IMR-90 (cell line): ENCODE measurements at regions not wholly inside any gene's neighbourhood (a gene's known extent, or its start where the extent isn't known, plus 50 kb on each side); places are given as distances from the start of the nearest gene placed in this dataset.

Experiments used
- ATAC-seq: fragments of 200-7000 bp; cut with Tn5 transposase; 2 replicates; pipeline ENCODE4 v1.9.1; 2020; ENCODE audit warnings: low read depth, mild to moderate bottlenecking, moderate library complexity
- BruUV-seq: library from RNA; stranded (reverse); fragments of 400-500 nt; replicated peaks from 2 replicates; lab custom pipeline; 2021; lab: Mats Ljungman, UMichigan
- CTCF ChIA-PET: fragments of 300-600 bp; formaldehyde crosslinking; extraction: SDS; loops from one replicate; lab custom pipeline; 2021; ENCODE audit warnings: antibody characterized with exemption; lab: Yijun Ruan, JAX
- POLR2A ChIA-PET: fragments of 300-600 bp; sonication (Branson Sonifier 250); formaldehyde crosslinking; loops from one replicate; lab custom pipeline; 2022; ENCODE audit warnings: antibody characterized with exemption; ENCODE audit not compliant: unreplicated experiment; lab: Charles Lee
- DNase-seq: peaks from one replicate; pipeline ENCODE4 v3.0.0; 2013
- H2AFZ ChIP-seq: replicated peaks from 2 replicates; pipeline ENCODE3; 2013; ENCODE audit warnings: low read length, mild to moderate bottlenecking; ENCODE audit not compliant: poor library complexity
- H2AK5ac ChIP-seq: 2 replicates; pipeline ENCODE4 v1.6.1; 2013; ENCODE audit warnings: low read depth, low read length, inconsistent platforms
- H2AK9ac ChIP-seq: replicated peaks from 2 replicates; pipeline ENCODE3; 2013; ENCODE audit warnings: mild to moderate bottlenecking, low read depth, low read length, moderate library complexity; ENCODE audit not compliant: poor library complexity
- H2BK120ac ChIP-seq: 2 replicates; pipeline ENCODE4 v1.6.1; 2013; ENCODE audit warnings: low read depth, low read length, inconsistent platforms
- H2BK15ac ChIP-seq: 3 replicates; pipeline ENCODE4 v1.6.1; 2013; ENCODE audit warnings: low read depth, low read length, inconsistent platforms
- H2BK20ac ChIP-seq: 2 replicates; pipeline ENCODE4 v1.6.1; 2013; ENCODE audit warnings: low read depth, mild to moderate bottlenecking, inconsistent platforms, low read length, moderate library complexity
- H2BK5ac ChIP-seq: 2 replicates; pipeline ENCODE4 v1.6.1; 2013; ENCODE audit warnings: mild to moderate bottlenecking, low read depth, low read length, inconsistent platforms; ENCODE audit not compliant: poor library complexity, severe bottlenecking
- H3K14ac ChIP-seq: replicated peaks from 2 replicates; pipeline ENCODE4 v1.6.1; 2013; ENCODE audit warnings: low read depth, low read length, inconsistent platforms
- H3K18ac ChIP-seq: 2 replicates; pipeline ENCODE4 v1.6.1; 2013; ENCODE audit warnings: low read depth, low read length, control low read depth
- H3K23ac ChIP-seq: 2 replicates; pipeline ENCODE4 v1.6.1; 2013; ENCODE audit warnings: low read depth, low read length, inconsistent platforms
- H3K27ac ChIP-seq: 2 replicates; pipeline ENCODE4 v1.5.1; 2013; ENCODE audit warnings: mild to moderate bottlenecking, control low read depth, low read length; ENCODE audit not compliant: insufficient read depth
- H3K27me3 ChIP-seq: 2 replicates; pipeline ENCODE4 v1.6.1; 2013; ENCODE audit warnings: low read length; ENCODE audit not compliant: control insufficient read depth, insufficient read depth
- H3K36me3 ChIP-seq: 2 replicates; pipeline ENCODE4 v1.6.1; 2013; ENCODE audit warnings: low read length, mixed read lengths; ENCODE audit not compliant: control insufficient read depth, insufficient read depth
- H3K4ac ChIP-seq: 2 replicates; pipeline ENCODE4 v1.6.1; 2013; ENCODE audit warnings: low read depth, low read length, inconsistent platforms
- H3K4me1 ChIP-seq: 2 replicates; pipeline ENCODE4 v1.6.1; 2013; ENCODE audit warnings: low read length, mixed read lengths; ENCODE audit not compliant: control insufficient read depth, insufficient read depth
- H3K4me2 ChIP-seq: 2 replicates; pipeline ENCODE4 v1.6.1; 2013; ENCODE audit warnings: low read depth, mild to moderate bottlenecking, control low read depth, low read length, moderate library complexity
- H3K4me3 ChIP-seq: 2 replicates; pipeline ENCODE4 v1.5.1; 2013; ENCODE audit warnings: low read depth, mild to moderate bottlenecking, control low read depth, low read length, moderate library complexity; ENCODE audit not compliant: insufficient read depth
- H3K56ac ChIP-seq: 2 replicates; pipeline ENCODE4 v1.6.1; 2013; ENCODE audit warnings: low read length, inconsistent platforms; ENCODE audit not compliant: insufficient read depth; ENCODE audit errors: extremely low read depth
- H3K79me1 ChIP-seq, 2 experiments: 2 replicates each; pipeline ENCODE4 v1.6.1; 2013; ENCODE audit warnings: low read length in 2 of 2, inconsistent platforms in 1 of 2, low read depth in 1 of 2
- H3K9ac ChIP-seq: 2 replicates; pipeline ENCODE4 v1.6.1; 2013; ENCODE audit warnings: low read depth, low read length, control low read depth
- H3K9me1 ChIP-seq: 2 replicates; pipeline ENCODE4 v1.6.1; 2013; ENCODE audit warnings: low read length, inconsistent platforms; ENCODE audit not compliant: insufficient read depth
- H3K9me3 ChIP-seq: 2 replicates; pipeline ENCODE4 v1.6.1; 2013; ENCODE audit warnings: low read length; ENCODE audit not compliant: control insufficient read depth, insufficient read depth
- H4K20me1 ChIP-seq: 2 replicates; pipeline ENCODE4 v1.6.1; 2013; ENCODE audit warnings: low read length, inconsistent platforms; ENCODE audit not compliant: insufficient read depth
- H4K5ac ChIP-seq: 2 replicates; pipeline ENCODE4 v1.6.1; 2013; ENCODE audit warnings: mild to moderate bottlenecking, low read depth, low read length, control low read depth
- H4K8ac ChIP-seq, 2 experiments: 2 replicates each; pipeline ENCODE4 v1.6.1; 2013; ENCODE audit warnings: low read depth in 2 of 2, low read length in 2 of 2, control low read depth in 1 of 2, inconsistent platforms in 1 of 2
- H4K91ac ChIP-seq: 2 replicates; pipeline ENCODE4 v1.6.1; 2013; ENCODE audit warnings: low read depth, low read length, inconsistent platforms; ENCODE audit not compliant: insufficient read depth
- BHLHE40 ChIP-seq: fragments of 150-350 bp; IDR thresholded peaks from 2 replicates; pipeline ENCODE4 v1.6.1; 2016; ENCODE audit warnings: mild to moderate bottlenecking, low read depth, low read length
- CEBPB ChIP-seq: IDR thresholded peaks from 2 replicates; pipeline ENCODE4 v1.6.1; 2012; ENCODE audit warnings: low read depth, low read length, improper control_type of control experiment
- MXI1 ChIP-seq: IDR thresholded peaks from 2 replicates; pipeline ENCODE4 v1.6.1; 2012; ENCODE audit warnings: low read depth, mild to moderate bottlenecking, low read length, moderate library complexity, borderline replicate concordance
- NFE2L2 ChIP-seq: fragments of 150-350 bp; IDR thresholded peaks from 2 replicates; pipeline ENCODE4 v1.6.1; 2016; ENCODE audit warnings: low read depth, mild to moderate bottlenecking, low read length
- RAD21 ChIP-seq: IDR thresholded peaks from 2 replicates; pipeline ENCODE4 v1.6.1; 2012; ENCODE audit warnings: low read length, improper control_type of control experiment
- RFX5 ChIP-seq: IDR thresholded peaks from 2 replicates; pipeline ENCODE4 v1.8.0; 2012; ENCODE audit warnings: low read depth, mild to moderate bottlenecking, low read length, moderate library complexity
- SMC3 ChIP-seq: fragments of 150-350 bp; IDR thresholded peaks from 2 replicates; pipeline ENCODE4 v1.6.1; 2016; ENCODE audit warnings: low read depth, mild to moderate bottlenecking, antibody characterized with exemption, low read length, moderate library complexity
- USF2 ChIP-seq: fragments of 150-350 bp; IDR thresholded peaks from 2 replicates; pipeline ENCODE4 v1.6.1; 2017; ENCODE audit warnings: mild to moderate bottlenecking, antibody characterized with exemption, low read length, low read depth
- WGBS, 2 experiments: methylation state at CpG; one replicate each; pipeline versions ENCODE4 v1.1.5 to v1.1.7; 2013; ENCODE audit warnings: missing lambda C conversion rate in 2 of 2; ENCODE audit not compliant: insufficient read length in 1 of 2; ENCODE audit errors: extremely low coverage in 2 of 2; 5-methylcytosine and 5-hydroxymethylcytosine counted together
- dilution Hi-C: fragments of 300-500 bp; cut with HindIII; formaldehyde crosslinking; loops from one replicate; pipeline ENCODE4 v1.14.3; 2018; ENCODE audit warnings: low sequenced_read_pairs; ENCODE audit not compliant: unreplicated experiment
- in situ Hi-C: fragments of 300-500 bp; cut with MboI; formaldehyde crosslinking; loops from 3 replicates; pipeline ENCODE4 v1.14.3; 2019; ENCODE audit warnings: low sequenced_read_pairs, inconsistent platforms, mixed read lengths
- intact Hi-C: fragments of 100-400 bp; cut with micrococcal nuclease; formaldehyde crosslinking; loops from 2 replicates; pipeline ENCODE4 v1.10.0; 2022

GRCh38 chr1:38113159-38113666, 66.6 kb upstream of the POU3F1 start:
- ATAC-seq (no peak), DNase-seq (no peak)
- H3K18ac ChIP-seq = no peak overlapping the region
- no peaks in the 10 kb centered on the region for H3K4me1 ChIP-seq
- no peak overlapping the region for H4K8ac ChIP-seq
- no peak overlapping the region for H2AFZ ChIP-seq
- no peak overlapping the region for H2BK20ac ChIP-seq
- dilution Hi-C loops = no loop called here
- no peak for TF ChIP-seq USF2
- TF ChIP-seq MXI1 = no peak
- no peak for TF ChIP-seq BHLHE40
- TF ChIP-seq NFE2L2 = no peak
- no peak for TF ChIP-seq SMC3
- TF ChIP-seq CEBPB = no peak
- no peak for TF ChIP-seq RAD21
- no peak for TF ChIP-seq RFX5
- H3K27me3 ChIP-seq = peaks cover 4% of the 10 kb centered on the region; the same call in 1 of the 2 replicates
- H3K23ac ChIP-seq = no peak overlapping the region
- no peak overlapping the region for H3K4me3 ChIP-seq
- H4K5ac ChIP-seq = no peak overlapping the region
- no peak overlapping the region for H2AK5ac ChIP-seq
- in situ Hi-C loops = no loop called here
- 62% methylated on average over 7 of the region's 14 CpGs; no CpG with 5 or more reads in 1 of the 2 experiments for WGBS, 2 experiments
- no peak overlapping the region for H3K56ac ChIP-seq
- no peak overlapping the region for H3K9ac ChIP-seq
- no peak overlapping the region for H2BK15ac ChIP-seq
- no peaks in the 10 kb centered on the region for H3K36me3 ChIP-seq
- no peaks in the 10 kb centered on the region for H3K9me1 ChIP-seq
- H2BK120ac ChIP-seq = no peak overlapping the region
- H3K4ac ChIP-seq = no peak overlapping the region
- no peak overlapping the region for H3K14ac ChIP-seq
- no TSS peak for BruUV-seq
- intact Hi-C loops = no loop called here
- no peak overlapping the region for H3K27ac ChIP-seq
- no peak overlapping the region for H3K4me2 ChIP-seq
- ChIA-PET POLR2A (no interaction called here), CTCF (no interaction called here)
- H4K91ac ChIP-seq = no peak overlapping the region
- H4K20me1 ChIP-seq = no peaks in the 10 kb centered on the region
- no peaks in the 10 kb centered on the region for H3K79me1 ChIP-seq
- H2AK9ac ChIP-seq = no peak overlapping the region
- no peaks in the 10 kb centered on the region for H3K9me3 ChIP-seq
- no peak overlapping the region for H2BK5ac ChIP-seq
